ENCODE measurements at regions not wholly inside any gene's neighbourhood (a gene's known extent, or its start where the extent isn't known, plus 50 kb on each side); places are given as distances from the start of the nearest gene placed in this dataset.

DNA sequence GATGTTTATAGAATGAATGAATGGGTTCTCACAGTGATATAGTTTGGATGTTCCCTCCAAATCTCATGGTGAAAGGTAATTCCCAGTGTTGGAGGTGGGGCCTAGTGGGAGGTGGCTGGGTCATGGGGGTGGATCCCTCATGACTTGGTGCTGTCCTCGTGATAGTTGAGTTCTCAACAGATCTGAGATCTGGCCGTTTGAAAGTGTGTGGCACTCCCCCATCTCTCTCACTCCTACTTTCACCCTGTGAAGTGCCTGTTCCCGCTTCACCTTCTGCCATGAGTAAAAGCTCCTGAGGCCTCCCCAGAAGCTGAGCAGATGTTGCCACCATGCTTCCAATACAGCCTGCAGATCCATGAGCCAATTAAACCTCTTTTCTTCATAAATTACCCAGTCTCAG lies 170.8 kb upstream of the LINGO1 start (continued):
- TF ChIP-seq FOXK2 (IDR thresholded peaks at IDR 0.05) = no peak

DNA sequence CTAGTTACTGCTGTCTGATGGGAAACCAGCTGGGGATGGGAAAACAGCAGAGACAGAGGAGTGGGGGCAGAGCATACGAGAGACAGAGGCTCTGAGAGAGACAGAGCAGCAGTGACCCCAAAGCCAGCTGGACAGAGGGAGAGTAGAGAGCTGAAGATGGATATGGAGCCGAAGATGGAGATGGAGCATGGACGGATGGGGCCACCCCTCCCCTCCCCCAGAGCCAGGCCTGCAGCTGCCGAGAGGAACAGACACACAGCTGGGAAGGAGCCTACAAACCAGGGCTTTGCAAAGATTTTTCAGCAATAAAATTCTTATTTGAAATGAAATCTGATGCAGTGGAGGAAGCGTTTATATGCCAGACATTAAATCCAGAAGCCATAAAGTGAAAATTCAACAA lies 167.6 kb upstream of the LINGO1 start:
- Histone ChIP-seq H3K4me1 (ENCODE audit: insufficient read depth, low read length) (no peaks in the 10 kb centered on the region), H3K4me3 (replicated peaks in 1 of 3; ENCODE audit: insufficient read depth in 1 of 3, low read depth in 2 of 3, low read length in 3 of 3) (no peak overlapping the region), H3K27ac (ENCODE audit: extremely low read length, insufficient read depth, low read length) (no peak overlapping the region), H3K4me2 (ENCODE audit: low read depth, low read length) (no peak overlapping the region), H4K20me1 (ENCODE audit: insufficient read depth, low read length) (no peaks in the 10 kb centered on the region), H3K36me3 (replicated peaks in 1 of 2; ENCODE audit: control insufficient read depth in 1 of 2, insufficient read depth in 2 of 2, low read length in 2 of 2) (no peaks in the 10 kb centered on the region), H2AFZ (ENCODE audit: low read length) (no peak overlapping the region), H3K9ac (ENCODE audit: insufficient read depth, low read depth, low read length) (no peak overlapping the region), H3K9me3 (ENCODE audit: low read length) (no peaks in the 10 kb centered on the region), H3K79me2 (ENCODE audit: insufficient read depth, low read length) (no peaks in the 10 kb centered on the region), H3K27me3 (ENCODE audit: control insufficient read depth in 1 of 2, insufficient read depth in 2 of 2, low read length in 2 of 2) (no peaks in the 10 kb centered on the region; a peak in 3 of 5 replicates)
- ChIA-PET CTCF (ENCODE audit: low intra/inter-chr PET ratio, low total read pairs) (no interaction called here), POLR2A (no interaction called here)
- FAIRE-seq (no peak), ATAC-seq (no peak), DNase-seq (ENCODE audit: low spot score) (no peak)
- intact Hi-C loops (cut with micrococcal nuclease; ENCODE audit: unreplicated experiment) (no loop called here), in situ Hi-C loops (cut with HindIII; ENCODE audit: extremely low pct_ligation_motif_present, low pct_unique_long_range_greater_than_20kb) (loop anchor here (25.0 kb wide), 1 partner anchor 163 kb away; the partner anchor contains the start of gene LINGO1)
- no TSS peak for BruUV-seq (replicated peaks)
- WGBS (ENCODE audit: low lambda C conversion rate) = 30% methylated on average over 5 of the region's 5 CpGs
- no peak for TF ChIP-seq TSC22D2 (CRISPR knock-in tag; IDR thresholded peaks at IDR 0.05; ENCODE audit: borderline replicate concordance)
- TF ChIP-seq KLF9 (CRISPR knock-in tag; IDR thresholded peaks at IDR 0.05; ENCODE audit: low read depth) = no peak
- TF ChIP-seq, protein P1, sequence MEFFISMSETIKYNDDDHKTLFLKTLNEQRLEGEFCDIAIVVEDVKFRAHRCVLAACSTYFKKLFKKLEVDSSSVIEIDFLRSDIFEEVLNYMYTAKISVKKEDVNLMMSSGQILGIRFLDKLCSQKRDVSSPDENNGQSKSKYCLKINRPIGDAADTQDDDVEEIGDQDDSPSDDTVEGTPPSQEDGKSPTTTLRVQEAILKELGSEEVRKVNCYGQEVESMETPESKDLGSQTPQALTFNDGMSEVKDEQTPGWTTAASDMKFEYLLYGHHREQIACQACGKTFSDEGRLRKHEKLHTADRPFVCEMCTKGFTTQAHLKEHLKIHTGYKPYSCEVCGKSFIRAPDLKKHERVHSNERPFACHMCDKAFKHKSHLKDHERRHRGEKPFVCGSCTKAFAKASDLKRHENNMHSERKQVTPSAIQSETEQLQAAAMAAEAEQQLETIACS (CRISPR knock-in tag; IDR thresholded peaks at IDR 0.05) = no peak
- no peak for TF ChIP-seq ZNF446 (CRISPR knock-in tag; IDR thresholded peaks at IDR 0.05)
- no peak for TF ChIP-seq DMAP1 (CRISPR knock-in tag; IDR thresholded peaks at IDR 0.05)
- no peak for TF ChIP-seq JUN (CRISPR knock-in tag; IDR thresholded peaks at IDR 0.05)
- TF ChIP-seq ZNF282 (IDR thresholded peaks at IDR 0.05; ENCODE audit: partially characterized antibody) = no peak
- no peak for TF ChIP-seq ZNF563 (CRISPR knock-in tag; IDR thresholded peaks at IDR 0.05)
- no peak for TF ChIP-seq ZNF788 (CRISPR knock-in tag; IDR thresholded peaks at IDR 0.05; ENCODE audit: borderline replicate concordance)
- TF ChIP-seq, protein P2, sequence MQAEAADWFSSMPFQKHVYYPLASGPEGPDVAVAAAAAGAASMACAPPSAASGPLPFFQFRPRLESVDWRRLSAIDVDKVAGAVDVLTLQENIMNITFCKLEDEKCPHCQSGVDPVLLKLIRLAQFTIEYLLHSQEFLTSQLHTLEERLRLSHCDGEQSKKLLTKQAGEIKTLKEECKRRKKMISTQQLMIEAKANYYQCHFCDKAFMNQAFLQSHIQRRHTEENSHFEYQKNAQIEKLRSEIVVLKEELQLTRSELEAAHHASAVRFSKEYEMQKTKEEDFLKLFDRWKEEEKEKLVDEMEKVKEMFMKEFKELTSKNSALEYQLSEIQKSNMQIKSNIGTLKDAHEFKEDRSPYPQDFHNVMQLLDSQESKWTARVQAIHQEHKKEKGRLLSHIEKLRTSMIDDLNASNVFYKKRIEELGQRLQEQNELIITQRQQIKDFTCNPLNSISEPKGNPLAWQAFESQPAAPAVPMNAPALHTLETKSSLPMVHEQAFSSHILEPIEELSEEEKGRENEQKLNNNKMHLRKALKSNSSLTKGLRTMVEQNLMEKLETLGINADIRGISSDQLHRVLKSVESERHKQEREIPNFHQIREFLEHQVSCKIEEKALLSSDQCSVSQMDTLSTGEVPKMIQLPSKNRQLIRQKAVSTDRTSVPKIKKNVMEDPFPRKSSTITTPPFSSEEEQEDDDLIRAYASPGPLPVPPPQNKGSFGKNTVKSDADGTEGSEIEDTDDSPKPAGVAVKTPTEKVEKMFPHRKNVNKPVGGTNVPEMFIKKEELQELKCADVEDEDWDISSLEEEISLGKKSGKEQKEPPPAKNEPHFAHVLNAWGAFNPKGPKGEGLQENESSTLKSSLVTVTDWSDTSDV (CRISPR knock-in tag; IDR thresholded peaks at IDR 0.05) = no peak
- TF ChIP-seq NCOA1 (CRISPR knock-in tag; IDR thresholded peaks at IDR 0.05) = no peak
- no peak for TF ChIP-seq MED13 (CRISPR knock-in tag; IDR thresholded peaks at IDR 0.05)
- TF ChIP-seq PPARG (CRISPR knock-in tag; conservative IDR thresholded peaks at IDR 0.05) = no peak
- TF ChIP-seq, protein P3, sequence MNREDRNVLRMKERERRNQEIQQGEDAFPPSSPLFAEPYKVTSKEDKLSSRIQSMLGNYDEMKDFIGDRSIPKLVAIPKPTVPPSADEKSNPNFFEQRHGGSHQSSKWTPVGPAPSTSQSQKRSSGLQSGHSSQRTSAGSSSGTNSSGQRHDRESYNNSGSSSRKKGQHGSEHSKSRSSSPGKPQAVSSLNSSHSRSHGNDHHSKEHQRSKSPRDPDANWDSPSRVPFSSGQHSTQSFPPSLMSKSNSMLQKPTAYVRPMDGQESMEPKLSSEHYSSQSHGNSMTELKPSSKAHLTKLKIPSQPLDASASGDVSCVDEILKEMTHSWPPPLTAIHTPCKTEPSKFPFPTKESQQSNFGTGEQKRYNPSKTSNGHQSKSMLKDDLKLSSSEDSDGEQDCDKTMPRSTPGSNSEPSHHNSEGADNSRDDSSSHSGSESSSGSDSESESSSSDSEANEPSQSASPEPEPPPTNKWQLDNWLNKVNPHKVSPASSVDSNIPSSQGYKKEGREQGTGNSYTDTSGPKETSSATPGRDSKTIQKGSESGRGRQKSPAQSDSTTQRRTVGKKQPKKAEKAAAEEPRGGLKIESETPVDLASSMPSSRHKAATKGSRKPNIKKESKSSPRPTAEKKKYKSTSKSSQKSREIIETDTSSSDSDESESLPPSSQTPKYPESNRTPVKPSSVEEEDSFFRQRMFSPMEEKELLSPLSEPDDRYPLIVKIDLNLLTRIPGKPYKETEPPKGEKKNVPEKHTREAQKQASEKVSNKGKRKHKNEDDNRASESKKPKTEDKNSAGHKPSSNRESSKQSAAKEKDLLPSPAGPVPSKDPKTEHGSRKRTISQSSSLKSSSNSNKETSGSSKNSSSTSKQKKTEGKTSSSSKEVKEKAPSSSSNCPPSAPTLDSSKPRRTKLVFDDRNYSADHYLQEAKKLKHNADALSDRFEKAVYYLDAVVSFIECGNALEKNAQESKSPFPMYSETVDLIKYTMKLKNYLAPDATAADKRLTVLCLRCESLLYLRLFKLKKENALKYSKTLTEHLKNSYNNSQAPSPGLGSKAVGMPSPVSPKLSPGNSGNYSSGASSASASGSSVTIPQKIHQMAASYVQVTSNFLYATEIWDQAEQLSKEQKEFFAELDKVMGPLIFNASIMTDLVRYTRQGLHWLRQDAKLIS (CRISPR knock-in tag; IDR thresholded peaks at IDR 0.05) = no peak
- no peak for TF ChIP-seq ZNF292 (CRISPR knock-in tag; IDR thresholded peaks at IDR 0.05; ENCODE audit: borderline replicate concordance, low read depth)
- TF ChIP-seq NFE2 (CRISPR knock-in tag; IDR thresholded peaks at IDR 0.05) = no peak
- TF ChIP-seq ZFAT (CRISPR knock-in tag; conservative IDR thresholded peaks at IDR 0.05) = no peak
